ENCODE measurements at regions not wholly inside any gene's neighbourhood (a gene's known extent, or its start where the extent isn't known, plus 50 kb on each side); places are given as distances from the start of the nearest gene placed in this dataset.

- Mint-ChIP-seq H3K36me3 (ENCODE audit: insufficient read depth) (no peaks in the 10 kb centered on the region), H3K9me3 (ENCODE audit: low read depth) (peaks cover 18% of the 10 kb centered on the region), H3K27ac (no peak overlapping the region), H3K27me3 (no peaks in the 10 kb centered on the region), H3K4me3 (ENCODE audit: low read depth) (no peak overlapping the region), H3K4me1 (ENCODE audit: low read depth) (no peaks in the 10 kb centered on the region)
- TF ChIP-seq CTCF (IDR thresholded peaks at IDR 0.05; ENCODE audit: unreplicated experiment) = no peak
- DNase-seq (ENCODE audit: low spot score, unreplicated experiment) = no peak
Measured at GRCh38 chrX:122046226-122046625, 998.8 kb downstream of the GLUD2 start.

- Mint-ChIP-seq H3K27ac (no peak overlapping the region), H3K9me3 (ENCODE audit: low read depth) (peaks cover 12% of the 10 kb centered on the region), H3K4me3 (ENCODE audit: low read depth) (no peak overlapping the region), H3K36me3 (ENCODE audit: insufficient read depth) (no peaks in the 10 kb centered on the region), H3K27me3 (no peaks in the 10 kb centered on the region), H3K4me1 (ENCODE audit: low read depth) (no peaks in the 10 kb centered on the region)
- DNase-seq (ENCODE audit: low spot score, unreplicated experiment) = no peak
- TF ChIP-seq CTCF (IDR thresholded peaks at IDR 0.05; ENCODE audit: unreplicated experiment) = no peak
Measured at GRCh38 chrX:122046815-122047214, 999.4 kb downstream of the GLUD2 start.

- Mint-ChIP-seq H3K4me1 (ENCODE audit: low read depth) (no peaks in the 10 kb centered on the region), H3K27ac (no peak overlapping the region), H3K36me3 (ENCODE audit: insufficient read depth) (no peaks in the 10 kb centered on the region), H3K27me3 (no peaks in the 10 kb centered on the region), H3K4me3 (ENCODE audit: low read depth) (no peak overlapping the region), H3K9me3 (ENCODE audit: low read depth) (peaks cover 11% of the 10 kb centered on the region)
- no peak for TF ChIP-seq CTCF (IDR thresholded peaks at IDR 0.05; ENCODE audit: unreplicated experiment)
- no peak for DNase-seq (ENCODE audit: low spot score, unreplicated experiment)
Measured at GRCh38 chrX:122047261-122047660, 999.9 kb downstream of the GLUD2 start.

GRCh38 chrX:122055460-122055859 lies 1008.0 kb downstream of the GLUD2 start:
- H3K9me3 Mint-ChIP-seq (ENCODE audit: low read depth) = peaks cover 4% of the 10 kb centered on the region
- H3K27me3 Mint-ChIP-seq = no peaks in the 10 kb centered on the region
- no peak overlapping the region for H3K27ac Mint-ChIP-seq
- TF ChIP-seq CTCF (IDR thresholded peaks at IDR 0.05; ENCODE audit: unreplicated experiment) = no peak
- no peak for DNase-seq (ENCODE audit: low spot score, unreplicated experiment)
- H3K4me3 Mint-ChIP-seq (ENCODE audit: low read depth) = no peak overlapping the region
- H3K4me1 Mint-ChIP-seq (ENCODE audit: low read depth) = no peaks in the 10 kb centered on the region
- no peaks in the 10 kb centered on the region for H3K36me3 Mint-ChIP-seq (ENCODE audit: insufficient read depth)

GRCh38 chrX:122055979-122056715 lies 1008.7 kb downstream of the GLUD2 start:
- no peak overlapping the region for H3K27ac Mint-ChIP-seq
- H3K4me1 Mint-ChIP-seq (ENCODE audit: low read depth) = no peaks in the 10 kb centered on the region
- H3K9me3 Mint-ChIP-seq (ENCODE audit: low read depth) = peaks cover 4% of the 10 kb centered on the region
- TF ChIP-seq CTCF (IDR thresholded peaks at IDR 0.05; ENCODE audit: unreplicated experiment) = no peak
- H3K4me3 Mint-ChIP-seq (ENCODE audit: low read depth) = no peak overlapping the region
- H3K27me3 Mint-ChIP-seq = no peaks in the 10 kb centered on the region
- no peak for DNase-seq (ENCODE audit: low spot score, unreplicated experiment)
- no peaks in the 10 kb centered on the region for H3K36me3 Mint-ChIP-seq (ENCODE audit: insufficient read depth)

Measured in progenitor cell of endocrine pancreas (in vitro differentiated cells).